ENCODE measurements at regions not wholly inside any gene's neighbourhood (a gene's known extent, or its start where the extent isn't known, plus 50 kb on each side); places are given as distances from the start of the nearest gene placed in this dataset.

DNA sequence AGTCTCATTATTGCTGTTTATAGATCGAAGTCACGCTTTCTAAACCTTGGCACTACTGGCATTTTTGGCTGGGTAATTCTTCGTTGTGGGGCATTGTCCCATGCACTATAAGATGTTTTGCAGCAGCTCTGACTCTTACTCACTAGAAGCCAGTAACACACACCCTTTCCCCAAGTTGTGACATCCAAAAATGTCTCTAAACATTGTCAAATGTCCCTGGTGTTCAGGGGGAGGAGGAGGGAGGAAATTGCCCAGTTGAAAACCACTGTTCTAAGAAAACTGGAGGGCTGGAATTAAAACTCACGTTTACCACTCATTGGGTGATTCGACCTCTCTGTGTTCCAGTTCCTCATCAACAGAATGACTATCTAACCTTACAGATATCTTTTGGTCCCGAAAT is 115.7 kb upstream of the KLF7 start:
- TF ChIP-seq, protein P1, sequence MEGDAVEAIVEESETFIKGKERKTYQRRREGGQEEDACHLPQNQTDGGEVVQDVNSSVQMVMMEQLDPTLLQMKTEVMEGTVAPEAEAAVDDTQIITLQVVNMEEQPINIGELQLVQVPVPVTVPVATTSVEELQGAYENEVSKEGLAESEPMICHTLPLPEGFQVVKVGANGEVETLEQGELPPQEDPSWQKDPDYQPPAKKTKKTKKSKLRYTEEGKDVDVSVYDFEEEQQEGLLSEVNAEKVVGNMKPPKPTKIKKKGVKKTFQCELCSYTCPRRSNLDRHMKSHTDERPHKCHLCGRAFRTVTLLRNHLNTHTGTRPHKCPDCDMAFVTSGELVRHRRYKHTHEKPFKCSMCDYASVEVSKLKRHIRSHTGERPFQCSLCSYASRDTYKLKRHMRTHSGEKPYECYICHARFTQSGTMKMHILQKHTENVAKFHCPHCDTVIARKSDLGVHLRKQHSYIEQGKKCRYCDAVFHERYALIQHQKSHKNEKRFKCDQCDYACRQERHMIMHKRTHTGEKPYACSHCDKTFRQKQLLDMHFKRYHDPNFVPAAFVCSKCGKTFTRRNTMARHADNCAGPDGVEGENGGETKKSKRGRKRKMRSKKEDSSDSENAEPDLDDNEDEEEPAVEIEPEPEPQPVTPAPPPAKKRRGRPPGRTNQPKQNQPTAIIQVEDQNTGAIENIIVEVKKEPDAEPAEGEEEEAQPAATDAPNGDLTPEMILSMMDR (IDR thresholded peaks at IDR 0.05), result no peak
- no peak for TF ChIP-seq RCOR1 (IDR thresholded peaks at IDR 0.05; ENCODE audit: low read length)
